Endothelial cell of umbilical vein (primary cell): ENCODE measurements at regions not wholly inside any gene's neighbourhood (a gene's known extent, or its start where the extent isn't known, plus 50 kb on each side); places are given as distances from the start of the nearest gene placed in this dataset.

Experiments used
- CTCF ChIP-seq, 2 donors: IDR thresholded peaks; 1 replicate in 1 of 2; 2 replicates in 1 of 2; pipeline ENCODE4 v1.5.1; 2011; ENCODE audit warnings: low read length in 2 of 2, mild to moderate bottlenecking in 2 of 2, moderate library complexity in 2 of 2, control low read depth in 1 of 2, inconsistent platforms in 1 of 2, low read depth in 1 of 2; ENCODE audit not compliant: insufficient read depth in 1 of 2; ENCODE audit errors: extremely low read depth in 1 of 2
- EZH2 ChIP-seq: IDR thresholded peaks from 2 replicates; pipeline ENCODE4 v1.6.1; 2012; ENCODE audit warnings: borderline replicate concordance, low read depth, mild to moderate bottlenecking, moderate library complexity, low read length, inconsistent platforms; ENCODE audit not compliant: severe bottlenecking
- FOS ChIP-seq: IDR thresholded peaks from 2 replicates; pipeline ENCODE4 v1.6.1; 2011; ENCODE audit warnings: mild to moderate bottlenecking, low read length, moderate library complexity, borderline replicate concordance; ENCODE audit not compliant: insufficient read depth
- GATA2 ChIP-seq: IDR thresholded peaks from 2 replicates; pipeline ENCODE4 v1.7.0; 2011; ENCODE audit warnings: low read depth, mild to moderate bottlenecking, moderate library complexity, mixed read lengths, low read length; ENCODE audit not compliant: insufficient read length, insufficient read depth
- JUN ChIP-seq: IDR thresholded peaks from 2 replicates; pipeline ENCODE4 v1.6.1; 2011; ENCODE audit warnings: borderline replicate concordance, low read depth; ENCODE audit not compliant: insufficient read length, insufficient read depth
- MAX ChIP-seq: IDR thresholded peaks from 2 replicates; pipeline ENCODE4 v1.6.1; 2011; ENCODE audit not compliant: insufficient read depth, insufficient read length
- MYC ChIP-seq: IDR thresholded peaks from one replicate; pipeline ENCODE4 v1.6.1; 2011; ENCODE audit warnings: mild to moderate bottlenecking, low read depth, low read length
- POLR2A ChIP-seq: IDR thresholded peaks from 2 replicates; pipeline ENCODE4 v1.6.1; 2012; ENCODE audit warnings: low read depth, mild to moderate bottlenecking, control low read depth, low read length
- POLR2AphosphoS5 ChIP-seq: IDR thresholded peaks from 2 replicates; pipeline ENCODE4 v1.6.1; 2012; ENCODE audit warnings: low read depth, mild to moderate bottlenecking, control low read depth, low read length, moderate library complexity; ENCODE audit not compliant: insufficient read depth

GRCh38 chr3:188975600-188976314 is 196.0 kb upstream of the TPRG1 start:
- no peak for TF ChIP-seq CTCF (IDR thresholded peaks at IDR 0.05; ENCODE audit: extremely low read depth in 1 of 2, insufficient read depth in 1 of 2, low read depth in 1 of 2, low read length in 2 of 2)
- no peak for TF ChIP-seq POLR2AphosphoS5
- TF ChIP-seq POLR2A, result no peak
- TF ChIP-seq MAX, result no peak
- no peak for TF ChIP-seq EZH2
- no peak for TF ChIP-seq MYC
- TF ChIP-seq JUN, result no peak
- TF ChIP-seq FOS, result no peak
- TF ChIP-seq GATA2, result no peak
